ENCODE measurements at regions not wholly inside any gene's neighbourhood (a gene's known extent, or its start where the extent isn't known, plus 50 kb on each side); places are given as distances from the start of the nearest gene placed in this dataset.

- H3K9me3 Mint-ChIP-seq, result no peaks in the 10 kb centered on the region
- intact Hi-C loops (cut with micrococcal nuclease), result no loop called here
- H3K4me1 Mint-ChIP-seq, result no peaks in the 10 kb centered on the region
- ATAC-seq (ENCODE audit: low read depth), result no peak
- POLR2A ChIA-PET, result no interaction called here
- H3K27ac Mint-ChIP-seq, result no peak overlapping the region
- no peaks in the 10 kb centered on the region for H3K36me3 Mint-ChIP-seq (ENCODE audit: low read depth)
- no peaks in the 10 kb centered on the region for H3K27me3 Mint-ChIP-seq
- no peak overlapping the region for H3K4me3 Mint-ChIP-seq
- CTCF ChIA-PET, result no interaction called here
- DNase-seq, result no peak
- TF ChIP-seq CTCF (IDR thresholded peaks at IDR 0.05), result no peak
These were observed 952.2 kb downstream of the CDH18 start for GRCh38 chr5:19035816-19036215.

- intact Hi-C loops (cut with micrococcal nuclease), result no loop called here
- no peak for ATAC-seq (ENCODE audit: low read depth)
These were observed 945.9 kb downstream of the CDH18 start for GRCh38 chr5:19042106-19042505.

GRCh38 chr5:19044311-19044710 is 943.7 kb downstream of the CDH18 start:
- Mint-ChIP-seq H3K36me3 (ENCODE audit: low read depth) (no peaks in the 10 kb centered on the region), H3K9me3 (peaks cover 2% of the 10 kb centered on the region), H3K4me3 (no peak overlapping the region), H3K27ac (no peak overlapping the region), H3K4me1 (no peaks in the 10 kb centered on the region), H3K27me3 (no peaks in the 10 kb centered on the region)
- DNase-seq, result no peak
- no peak for ATAC-seq (ENCODE audit: low read depth)
- intact Hi-C loops (cut with micrococcal nuclease), result no loop called here
- ChIA-PET POLR2A (no interaction called here), CTCF (no interaction called here)
- TF ChIP-seq CTCF (IDR thresholded peaks at IDR 0.05), result no peak

More at GRCh38 chr5:19042106-19042505, 945.9 kb downstream of the CDH18 start:
- no peaks in the 10 kb centered on the region for H3K36me3 Mint-ChIP-seq (ENCODE audit: low read depth)
- ChIA-PET CTCF (no interaction called here), POLR2A (no interaction called here)
- TF ChIP-seq CTCF (IDR thresholded peaks at IDR 0.05), result no peak
- H3K4me1 Mint-ChIP-seq, result no peaks in the 10 kb centered on the region
- no peak overlapping the region for H3K4me3 Mint-ChIP-seq
- peaks cover 2% of the 10 kb centered on the region for H3K9me3 Mint-ChIP-seq
- no peak for DNase-seq
- no peak overlapping the region for H3K27ac Mint-ChIP-seq
- H3K27me3 Mint-ChIP-seq, result no peaks in the 10 kb centered on the region

GRCh38 chr5:19044931-19045695 is 942.9 kb downstream of the CDH18 start:
- Mint-ChIP-seq H3K4me1 (no peaks in the 10 kb centered on the region), H3K4me3 (no peak overlapping the region), H3K36me3 (ENCODE audit: low read depth) (no peaks in the 10 kb centered on the region), H3K9me3 (peaks cover 2% of the 10 kb centered on the region), H3K27ac (no peak overlapping the region), H3K27me3 (no peaks in the 10 kb centered on the region)
- intact Hi-C loops (cut with micrococcal nuclease), result no loop called here
- no peak for TF ChIP-seq CTCF (IDR thresholded peaks at IDR 0.05)
- ATAC-seq (ENCODE audit: low read depth), result no peak
- ChIA-PET CTCF (no interaction called here), POLR2A (no interaction called here)
- DNase-seq, result no peak

GRCh38 chr5:19047277-19047676 is 940.7 kb downstream of the CDH18 start:
- H3K36me3 Mint-ChIP-seq (ENCODE audit: low read depth), result no peaks in the 10 kb centered on the region
- H3K27me3 Mint-ChIP-seq, result no peaks in the 10 kb centered on the region
- H3K4me3 Mint-ChIP-seq, result no peak overlapping the region
- H3K27ac Mint-ChIP-seq, result no peak overlapping the region
- DNase-seq (no peak), ATAC-seq (ENCODE audit: low read depth) (no peak)
- POLR2A ChIA-PET, result no interaction called here
- no peaks in the 10 kb centered on the region for H3K4me1 Mint-ChIP-seq
- H3K9me3 Mint-ChIP-seq, result peaks cover 2% of the 10 kb centered on the region
- CTCF ChIA-PET, result no interaction called here
- intact Hi-C loops (cut with micrococcal nuclease), result no loop called here
- TF ChIP-seq CTCF (IDR thresholded peaks at IDR 0.05), result no peak

All from activated B cell treated with CpG ODN at 0.5 μM for 24 hours (primary cell).